Neural cell (in vitro differentiated cells): ENCODE measurements at regions not wholly inside any gene's neighbourhood (a gene's known extent, or its start where the extent isn't known, plus 50 kb on each side); places are given as distances from the start of the nearest gene placed in this dataset.

Experiments used
- H2AFZ ChIP-seq: fragments of 200-600, 300-800 bp; sonication (generic), shearing (Covaris generic); 2 replicates; pipeline ENCODE4 v1.6.0; 2014; ENCODE audit warnings: low read depth, mild to moderate bottlenecking, antibody characterized with exemption, low read length, moderate library complexity
- H3F3A ChIP-seq: fragments of 200-600 bp; shearing (Covaris generic); 2 replicates; pipeline ENCODE4 v1.6.1; 2016; ENCODE audit warnings: mild to moderate bottlenecking, moderate library complexity, mixed read lengths, antibody characterized with exemption, low read length; ENCODE audit not compliant: insufficient read depth, poor library complexity, severe bottlenecking
- H3K27ac ChIP-seq: fragments of 200-600, 300-800 bp; sonication (generic), shearing (Covaris generic); 2 replicates; pipeline ENCODE4 v1.5.1; 2014; ENCODE audit warnings: mild to moderate bottlenecking, low read length, moderate library complexity
- H3K27me3 ChIP-seq: fragments of 300-800, 200-600 bp; sonication (generic), shearing (Covaris generic); 2 replicates; pipeline ENCODE4 v1.6.0; 2014; ENCODE audit warnings: mild to moderate bottlenecking, low read depth, low read length, moderate library complexity; ENCODE audit not compliant: insufficient read depth
- H3K36me3 ChIP-seq: fragments of 300-800, 200-600 bp; sonication (generic), shearing (Covaris generic); 2 replicates; pipeline ENCODE4 v1.5.1; 2014; ENCODE audit warnings: mild to moderate bottlenecking, antibody characterized with exemption, low read length, moderate library complexity; ENCODE audit not compliant: insufficient read depth
- H3K4me2 ChIP-seq: fragments of 300-800, 200-600 bp; sonication (generic), shearing (Covaris generic); 2 replicates; pipeline ENCODE4 v1.6.0; 2014; ENCODE audit warnings: mild to moderate bottlenecking, low read length
- H3K4me3 ChIP-seq: fragments of 300-800, 200-600 bp; sonication (generic), shearing (Covaris generic); 2 replicates; pipeline ENCODE4 v1.5.1; 2014; ENCODE audit warnings: mild to moderate bottlenecking, low read length, moderate library complexity
- H3K79me2 ChIP-seq: fragments of 200-600 bp; shearing (Covaris generic); replicated peaks from 2 replicates; pipeline ENCODE4 v1.6.0; 2014; ENCODE audit warnings: mild to moderate bottlenecking, low read length, moderate library complexity; ENCODE audit not compliant: insufficient read depth
- H3K9ac ChIP-seq: fragments of 300-800, 200-600 bp; sonication (generic), shearing (Covaris generic); 2 replicates; pipeline ENCODE4 v1.6.1; 2016; ENCODE audit warnings: mild to moderate bottlenecking, low read length, mixed read lengths
- H3K9me2 ChIP-seq: fragments of 200-600 bp; shearing (Covaris generic); 2 replicates; pipeline ENCODE4 v1.6.1; 2016; ENCODE audit warnings: mild to moderate bottlenecking, low read length, mixed read lengths; ENCODE audit not compliant: insufficient read depth
- H3K9me3 ChIP-seq: fragments of 200-600, 300-800 bp; sonication (generic), shearing (Covaris generic); 2 replicates; pipeline ENCODE4 v1.6.1; 2016; ENCODE audit warnings: mild to moderate bottlenecking, mixed run types, low read length, moderate library complexity, mixed read lengths
- H4K20me1 ChIP-seq: fragments of 200-600 bp; shearing (Covaris generic); 2 replicates; pipeline ENCODE4 v1.6.1; 2016; ENCODE audit warnings: mild to moderate bottlenecking, mixed run types; ENCODE audit not compliant: insufficient read depth
- CTCF ChIP-seq: fragments of 450-650 bp; IDR thresholded peaks from 2 replicates; pipeline ENCODE4 v1.5.1; 2014; ENCODE audit warnings: antibody characterized with exemption, mild to moderate bottlenecking, moderate library complexity; ENCODE audit not compliant: poor library complexity, severe bottlenecking
- EP300 ChIP-seq: fragments of 450-650 bp; conservative IDR thresholded peaks from 2 replicates; pipeline ENCODE4 v1.6.1; 2014; ENCODE audit warnings: antibody characterized with exemption, mild to moderate bottlenecking, moderate library complexity; ENCODE audit not compliant: poor library complexity, severe bottlenecking
- EZH2 ChIP-seq: fragments of 200-600, 300-800 bp; shearing (Covaris generic), sonication (generic); IDR thresholded peaks from 2 replicates; pipeline ENCODE4 v1.6.1; 2014; ENCODE audit warnings: antibody characterized with exemption, low read length, borderline replicate concordance, mild to moderate bottlenecking; ENCODE audit not compliant: insufficient read depth, poor library complexity, severe bottlenecking
- MXI1 ChIP-seq: fragments of 450-650 bp; conservative IDR thresholded peaks from 2 replicates; pipeline ENCODE4 v1.6.1; 2014; ENCODE audit warnings: antibody characterized with exemption, mild to moderate bottlenecking; ENCODE audit not compliant: poor library complexity, severe bottlenecking
- POLR2AphosphoS5 ChIP-seq: IDR thresholded peaks from 2 replicates; pipeline ENCODE4 v1.6.1; 2012
- RAD21 ChIP-seq: fragments of 450-650 bp; conservative IDR thresholded peaks from 2 replicates; pipeline ENCODE4 v1.6.1; 2014; ENCODE audit warnings: antibody characterized with exemption, mild to moderate bottlenecking, moderate library complexity
- REST ChIP-seq: IDR thresholded peaks from 2 replicates; pipeline ENCODE4 v1.6.1; 2012; ENCODE audit warnings: borderline replicate concordance
- SMC3 ChIP-seq: fragments of 450-650 bp; conservative IDR thresholded peaks from 2 replicates; pipeline ENCODE4 v1.6.1; 2014; ENCODE audit warnings: antibody characterized with exemption, mild to moderate bottlenecking, moderate library complexity; ENCODE audit not compliant: poor library complexity
- TAF1 ChIP-seq: IDR thresholded peaks from 2 replicates; pipeline ENCODE4 v1.6.1; 2012; ENCODE audit warnings: low read depth

GRCh38 chr3:181913254-181913653 is 201.5 kb downstream of the SOX2 start:
- H3K27ac ChIP-seq, result no peak overlapping the region
- no peaks in the 10 kb centered on the region for H3K79me2 ChIP-seq
- no peaks in the 10 kb centered on the region for H4K20me1 ChIP-seq
- H2AFZ ChIP-seq, result no peak overlapping the region
- no peaks in the 10 kb centered on the region for H3K9me2 ChIP-seq
- no peak overlapping the region for H3K4me2 ChIP-seq
- no peaks in the 10 kb centered on the region for H3K27me3 ChIP-seq
- H3K36me3 ChIP-seq, result no peaks in the 10 kb centered on the region
- TF ChIP-seq CTCF, result no peak
- TF ChIP-seq EZH2, result no peak
- H3F3A ChIP-seq, result no peaks in the 10 kb centered on the region
- no peak overlapping the region for H3K4me3 ChIP-seq
- H3K9ac ChIP-seq, result no peak overlapping the region
- no peaks in the 10 kb centered on the region for H3K9me3 ChIP-seq

- Histone ChIP-seq H3K9ac (no peak overlapping the region), H3K4me3 (no peak overlapping the region), H3K27me3 (no peaks in the 10 kb centered on the region), H3K9me2 (no peaks in the 10 kb centered on the region), H4K20me1 (no peaks in the 10 kb centered on the region), H3F3A (no peaks in the 10 kb centered on the region), H3K4me2 (no peak overlapping the region), H3K27ac (no peak overlapping the region), H2AFZ (no peak overlapping the region), H3K36me3 (no peaks in the 10 kb centered on the region), H3K9me3 (no peaks in the 10 kb centered on the region), H3K79me2 (no peaks in the 10 kb centered on the region)
- TF ChIP-seq TAF1 (no peak), SMC3 (no peak), RAD21 (no peak), EZH2 (no peak), REST (no peak), EP300 (no peak), CTCF (no peak), MXI1 (no peak), POLR2AphosphoS5 (no peak)
Observed at GRCh38 chr3:181915551-181915950, 203.8 kb downstream of the SOX2 start.
